ENCODE measurements at regions not wholly inside any gene's neighbourhood (a gene's known extent, or its start where the extent isn't known, plus 50 kb on each side); places are given as distances from the start of the nearest gene placed in this dataset.

DNA sequence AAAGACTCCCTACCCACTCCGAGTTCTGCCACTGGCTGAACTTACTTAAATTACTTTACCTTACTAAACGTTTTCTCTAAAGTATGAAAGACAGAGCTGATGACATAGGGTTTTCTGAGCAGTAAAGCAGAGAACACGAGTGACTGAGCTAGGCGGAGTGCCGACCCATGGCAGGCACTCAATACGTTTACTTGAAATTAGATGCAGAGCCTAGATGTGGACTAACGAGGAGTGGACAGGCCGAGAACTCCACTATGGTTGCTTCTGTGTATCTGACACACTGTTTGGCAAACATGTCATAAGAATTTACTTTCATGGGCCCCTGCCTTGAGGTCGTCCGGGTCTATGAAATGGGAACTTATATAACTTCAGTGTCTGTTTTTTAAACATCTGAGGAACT is 471.0 kb downstream of the STK39 start:
- H3K4me1 ChIP-seq = no peaks in the 10 kb centered on the region
- H3K27ac ChIP-seq (replicated peaks) = no peak overlapping the region
- H3K9me3 ChIP-seq (replicated peaks) = no peaks in the 10 kb centered on the region
- H3K4me3 ChIP-seq = no peak overlapping the region
- TF ChIP-seq, protein P1, sequence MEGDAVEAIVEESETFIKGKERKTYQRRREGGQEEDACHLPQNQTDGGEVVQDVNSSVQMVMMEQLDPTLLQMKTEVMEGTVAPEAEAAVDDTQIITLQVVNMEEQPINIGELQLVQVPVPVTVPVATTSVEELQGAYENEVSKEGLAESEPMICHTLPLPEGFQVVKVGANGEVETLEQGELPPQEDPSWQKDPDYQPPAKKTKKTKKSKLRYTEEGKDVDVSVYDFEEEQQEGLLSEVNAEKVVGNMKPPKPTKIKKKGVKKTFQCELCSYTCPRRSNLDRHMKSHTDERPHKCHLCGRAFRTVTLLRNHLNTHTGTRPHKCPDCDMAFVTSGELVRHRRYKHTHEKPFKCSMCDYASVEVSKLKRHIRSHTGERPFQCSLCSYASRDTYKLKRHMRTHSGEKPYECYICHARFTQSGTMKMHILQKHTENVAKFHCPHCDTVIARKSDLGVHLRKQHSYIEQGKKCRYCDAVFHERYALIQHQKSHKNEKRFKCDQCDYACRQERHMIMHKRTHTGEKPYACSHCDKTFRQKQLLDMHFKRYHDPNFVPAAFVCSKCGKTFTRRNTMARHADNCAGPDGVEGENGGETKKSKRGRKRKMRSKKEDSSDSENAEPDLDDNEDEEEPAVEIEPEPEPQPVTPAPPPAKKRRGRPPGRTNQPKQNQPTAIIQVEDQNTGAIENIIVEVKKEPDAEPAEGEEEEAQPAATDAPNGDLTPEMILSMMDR (IDR thresholded peaks at IDR 0.05; ENCODE audit: borderline replicate concordance) = no peak
- H3K36me3 ChIP-seq = no peaks in the 10 kb centered on the region
- no peak for DNase-seq
- no peaks in the 10 kb centered on the region for H3K27me3 ChIP-seq (ENCODE audit: low read depth)
- intact Hi-C loops (cut with micrococcal nuclease) = no loop called here

DNA sequence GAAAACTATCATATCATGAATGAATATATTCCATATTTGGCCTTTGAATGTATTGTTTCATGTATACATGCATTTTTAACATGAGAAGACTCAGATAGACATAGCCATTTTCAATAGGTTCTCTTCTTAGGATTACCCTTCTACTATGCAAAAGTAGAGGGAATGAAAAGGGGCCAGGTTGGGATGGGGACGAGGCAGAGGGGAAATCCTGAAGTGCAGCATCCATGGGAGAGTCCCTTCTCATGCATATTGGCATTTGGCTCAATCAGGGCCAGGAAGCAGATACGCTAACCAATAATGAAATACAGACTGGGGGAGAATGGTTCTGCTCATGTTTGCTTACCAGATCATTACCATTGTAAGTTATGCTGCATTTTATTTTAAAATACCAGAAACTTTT is 475.8 kb downstream of the STK39 start:
- Histone ChIP-seq H3K27me3 (ENCODE audit: low read depth) (no peaks in the 10 kb centered on the region), H3K4me1 (no peaks in the 10 kb centered on the region), H3K27ac (replicated peaks) (no peak overlapping the region), H3K9me3 (replicated peaks) (peaks cover 6% of the 10 kb centered on the region), H3K36me3 (no peaks in the 10 kb centered on the region), H3K4me3 (no peak overlapping the region)
- no peak for DNase-seq
- intact Hi-C loops (cut with micrococcal nuclease) = no loop called here
- TF ChIP-seq, protein P1 (IDR thresholded peaks at IDR 0.05; ENCODE audit: borderline replicate concordance) = no peak

DNA sequence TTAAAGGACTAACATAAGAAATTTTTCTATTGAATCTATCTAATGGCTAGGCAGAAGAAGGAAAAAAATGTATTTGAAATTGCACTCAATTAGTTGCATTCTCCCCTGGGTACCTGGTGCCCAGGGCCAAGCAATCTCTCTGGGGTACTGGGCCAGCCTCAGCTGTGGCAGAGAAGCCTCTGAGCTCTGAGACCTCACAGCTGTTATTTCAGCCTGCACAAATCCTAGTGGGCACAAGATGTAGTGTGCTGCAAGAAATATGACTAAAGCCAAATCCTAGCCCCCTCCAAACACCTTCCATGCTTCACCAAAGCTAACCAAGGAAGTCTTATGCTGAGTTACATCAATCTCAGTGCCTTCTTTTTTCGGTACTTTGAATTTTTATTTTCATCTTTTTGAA is 478.4 kb downstream of the STK39 start:
- H3K4me3 ChIP-seq = no peak overlapping the region
- intact Hi-C loops (cut with micrococcal nuclease) = no loop called here
- no peak overlapping the region for H3K27ac ChIP-seq (replicated peaks)
- no peak for DNase-seq
- peaks cover 15% of the 10 kb centered on the region for H3K9me3 ChIP-seq (replicated peaks)
- H3K4me1 ChIP-seq = no peaks in the 10 kb centered on the region
- H3K36me3 ChIP-seq = no peaks in the 10 kb centered on the region
- H3K27me3 ChIP-seq (ENCODE audit: low read depth) = no peaks in the 10 kb centered on the region
- TF ChIP-seq, protein P1 (IDR thresholded peaks at IDR 0.05; ENCODE audit: borderline replicate concordance) = no peak

DNA sequence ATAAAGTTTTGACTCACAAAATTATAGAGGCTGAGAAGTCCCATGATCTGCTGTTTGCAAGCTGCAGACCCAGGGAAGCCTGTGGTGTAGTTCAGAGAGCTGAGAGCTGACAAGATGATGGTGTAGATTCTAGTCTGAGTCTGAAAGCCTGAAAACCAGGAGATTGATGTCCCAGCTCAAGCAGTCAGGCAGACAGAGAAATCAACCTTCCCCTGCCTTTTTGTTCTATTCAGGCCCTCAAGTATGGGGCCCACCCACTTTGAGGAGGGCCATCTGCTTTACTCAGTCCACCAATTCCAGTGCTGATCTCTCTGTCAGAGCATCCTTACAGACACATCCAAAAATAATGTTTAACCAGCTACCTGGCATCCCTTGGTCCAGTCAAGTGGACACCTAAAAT is 479.6 kb downstream of the STK39 start:
- H3K27ac ChIP-seq (replicated peaks) = no peak overlapping the region
- TF ChIP-seq, protein P1 (IDR thresholded peaks at IDR 0.05; ENCODE audit: borderline replicate concordance) = no peak
- no peak overlapping the region for H3K4me3 ChIP-seq
- DNase-seq = no peak
- intact Hi-C loops (cut with micrococcal nuclease) = no loop called here
- no peaks in the 10 kb centered on the region for H3K4me1 ChIP-seq
- H3K9me3 ChIP-seq (replicated peaks) = peaks cover 15% of the 10 kb centered on the region
- no peaks in the 10 kb centered on the region for H3K27me3 ChIP-seq (ENCODE audit: low read depth)
- H3K36me3 ChIP-seq = no peaks in the 10 kb centered on the region

DNA sequence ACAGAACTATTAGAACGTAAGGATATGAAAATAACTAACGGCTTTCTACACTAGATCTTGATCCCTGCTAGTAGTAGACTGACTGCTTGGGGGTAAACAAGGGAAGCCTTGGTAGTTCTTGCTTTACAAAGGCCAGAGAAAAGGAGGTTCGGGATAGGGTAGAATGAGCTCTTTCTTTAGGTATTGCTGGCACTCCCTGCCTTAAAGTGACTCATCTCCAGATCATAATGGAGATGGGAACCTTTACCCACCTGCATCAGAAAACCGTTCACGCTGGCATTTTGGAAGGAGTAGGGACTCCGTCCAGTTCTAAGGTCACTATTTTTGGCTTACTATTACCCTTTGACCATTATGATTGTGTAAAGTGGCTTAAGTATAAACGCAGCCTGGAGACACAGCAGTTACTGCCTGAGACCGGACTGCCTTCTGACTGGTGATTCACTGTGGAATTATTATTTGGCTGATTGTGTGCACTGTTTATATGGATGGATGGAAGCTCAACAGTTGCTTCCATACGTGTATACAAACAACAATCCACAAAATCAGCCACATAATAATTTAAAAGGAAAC is 482.5 kb downstream of the STK39 start:
- no peak overlapping the region for H3K27ac ChIP-seq (replicated peaks)
- TF ChIP-seq, protein P1 (IDR thresholded peaks at IDR 0.05; ENCODE audit: borderline replicate concordance) = no peak
- DNase-seq = no peak

More for the DNA sequence above, 482.5 kb downstream of the STK39 start:
- Histone ChIP-seq H3K36me3 (no peaks in the 10 kb centered on the region), H3K4me3 (no peak overlapping the region), H3K9me3 (replicated peaks) (peaks cover 15% of the 10 kb centered on the region), H3K4me1 (no peaks in the 10 kb centered on the region), H3K27me3 (ENCODE audit: low read depth) (no peaks in the 10 kb centered on the region)
- intact Hi-C loops (cut with micrococcal nuclease) = no loop called here

All from left ventricle myocardium inferior (tissue), 1 donor.